HFFc6 (cell line): ENCODE measurements at regions not wholly inside any gene's neighbourhood (a gene's known extent, or its start where the extent isn't known, plus 50 kb on each side); places are given as distances from the start of the nearest gene placed in this dataset.

Experiments
- DNase-seq: peaks from one replicate; pipeline ENCODE4 v3.0.0-alpha.2; 2018
- H3K27ac Mint-ChIP-seq: 2 replicates; pipeline ENCODE4 v1.8.0; 2020; ENCODE audit warnings: mild to moderate bottlenecking, mixed read lengths
- H3K27me3 Mint-ChIP-seq: 2 replicates; pipeline ENCODE4 v1.8.0; 2021; ENCODE audit warnings: mild to moderate bottlenecking, moderate library complexity, mixed read lengths; ENCODE audit not compliant: insufficient read depth
- H3K36me3 Mint-ChIP-seq: 2 replicates; pipeline ENCODE4 v1.8.0; 2021; ENCODE audit warnings: low read depth, mixed read lengths
- H3K4me1 Mint-ChIP-seq: 2 replicates; pipeline ENCODE4 v1.8.0; 2020; ENCODE audit warnings: low read depth, mixed read lengths
- H3K4me3 Mint-ChIP-seq: 2 replicates; pipeline ENCODE4 v1.8.0; 2020; ENCODE audit warnings: mild to moderate bottlenecking, moderate library complexity, mixed read lengths
- H3K9me3 Mint-ChIP-seq: 2 replicates; pipeline ENCODE4 v1.8.0; 2020; ENCODE audit warnings: mild to moderate bottlenecking, mixed read lengths
- TF ChIP-seq, protein P1 (sequence below): fragments of 200-600 bp; sonication (generic); IDR thresholded peaks from 2 replicates; pipeline ENCODE4 v1.5.0; 2021; ENCODE audit warnings: antibody characterized with exemption, mild to moderate bottlenecking

DNA sequence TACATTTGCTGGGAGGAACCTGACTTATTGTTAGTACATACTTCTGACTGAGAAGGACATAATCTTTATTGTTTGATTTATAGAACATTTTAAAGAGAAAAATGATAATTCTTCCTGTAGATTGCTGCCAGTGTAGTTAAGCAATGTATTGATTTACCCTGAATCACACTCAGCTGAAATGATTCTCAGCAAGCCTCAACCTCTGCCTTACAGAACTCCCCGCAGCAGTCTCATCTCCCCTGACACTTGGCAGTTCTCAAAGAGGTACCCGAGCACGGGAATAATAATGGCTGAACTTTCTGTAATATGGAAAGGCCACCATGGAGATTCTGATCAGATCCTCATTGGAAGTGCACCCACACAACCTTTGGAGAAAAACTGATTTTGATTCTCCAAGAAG lies 74.9 kb upstream of the RFX3 start:
- TF ChIP-seq, protein P1, sequence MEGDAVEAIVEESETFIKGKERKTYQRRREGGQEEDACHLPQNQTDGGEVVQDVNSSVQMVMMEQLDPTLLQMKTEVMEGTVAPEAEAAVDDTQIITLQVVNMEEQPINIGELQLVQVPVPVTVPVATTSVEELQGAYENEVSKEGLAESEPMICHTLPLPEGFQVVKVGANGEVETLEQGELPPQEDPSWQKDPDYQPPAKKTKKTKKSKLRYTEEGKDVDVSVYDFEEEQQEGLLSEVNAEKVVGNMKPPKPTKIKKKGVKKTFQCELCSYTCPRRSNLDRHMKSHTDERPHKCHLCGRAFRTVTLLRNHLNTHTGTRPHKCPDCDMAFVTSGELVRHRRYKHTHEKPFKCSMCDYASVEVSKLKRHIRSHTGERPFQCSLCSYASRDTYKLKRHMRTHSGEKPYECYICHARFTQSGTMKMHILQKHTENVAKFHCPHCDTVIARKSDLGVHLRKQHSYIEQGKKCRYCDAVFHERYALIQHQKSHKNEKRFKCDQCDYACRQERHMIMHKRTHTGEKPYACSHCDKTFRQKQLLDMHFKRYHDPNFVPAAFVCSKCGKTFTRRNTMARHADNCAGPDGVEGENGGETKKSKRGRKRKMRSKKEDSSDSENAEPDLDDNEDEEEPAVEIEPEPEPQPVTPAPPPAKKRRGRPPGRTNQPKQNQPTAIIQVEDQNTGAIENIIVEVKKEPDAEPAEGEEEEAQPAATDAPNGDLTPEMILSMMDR = no peak
- DNase-seq = no peak
- peaks cover 6% of the 10 kb centered on the region for H3K27me3 Mint-ChIP-seq
- H3K4me3 Mint-ChIP-seq = no peak overlapping the region
- no peaks in the 10 kb centered on the region for H3K9me3 Mint-ChIP-seq
- H3K27ac Mint-ChIP-seq = no peak overlapping the region
- H3K4me1 Mint-ChIP-seq = no peaks in the 10 kb centered on the region
- no peaks in the 10 kb centered on the region for H3K36me3 Mint-ChIP-seq

DNA sequence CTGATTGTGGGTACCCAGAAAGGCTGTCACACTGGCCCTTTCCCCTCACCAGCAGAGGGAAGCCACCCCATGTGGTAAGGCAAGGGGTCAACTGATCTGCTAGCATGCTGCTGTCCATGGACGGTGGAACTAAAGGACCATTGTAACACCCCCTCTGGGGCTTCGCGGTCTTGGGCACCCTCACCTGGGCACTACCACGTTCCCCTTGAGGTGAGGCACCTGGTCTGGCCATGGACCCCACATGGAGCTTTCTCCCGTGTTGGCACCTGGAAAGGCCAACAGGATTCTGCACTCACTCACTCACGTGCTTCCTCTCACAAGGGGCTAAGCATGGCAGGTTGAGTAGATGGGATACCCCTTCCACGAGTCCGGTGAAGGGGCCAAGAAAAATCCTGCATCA lies 72.0 kb upstream of the RFX3 start:
- no peaks in the 10 kb centered on the region; the same call in 1 of the 2 replicates for H3K27me3 Mint-ChIP-seq
- no peaks in the 10 kb centered on the region for H3K9me3 Mint-ChIP-seq
- no peaks in the 10 kb centered on the region for H3K4me1 Mint-ChIP-seq
- no peaks in the 10 kb centered on the region for H3K36me3 Mint-ChIP-seq
- no peak overlapping the region for H3K4me3 Mint-ChIP-seq
- DNase-seq = no peak
- no peak overlapping the region for H3K27ac Mint-ChIP-seq
- TF ChIP-seq, protein P1 = no peak

DNA sequence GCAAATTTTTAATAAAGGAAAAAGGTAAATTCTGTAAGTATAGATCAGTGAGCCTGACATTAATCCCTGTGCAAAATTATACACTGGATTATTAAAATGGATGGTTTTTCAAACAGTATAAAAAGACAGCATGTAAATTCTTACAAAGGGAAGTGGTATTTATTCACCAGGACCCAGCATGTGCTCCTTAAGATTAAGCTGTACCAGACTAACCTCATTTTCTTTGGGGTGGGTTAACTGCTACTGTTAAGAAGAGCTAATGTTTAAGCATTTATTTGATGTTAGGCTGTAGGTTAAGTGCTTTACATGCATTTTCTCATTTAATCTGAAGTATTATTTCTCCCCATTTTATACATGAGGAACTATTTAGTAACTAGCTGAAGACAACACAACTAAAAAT lies 60.3 kb upstream of the RFX3 start:
- H3K27me3 Mint-ChIP-seq = peaks cover 2% of the 10 kb centered on the region; the same call in 1 of the 2 replicates
- H3K4me3 Mint-ChIP-seq = no peak overlapping the region
- H3K9me3 Mint-ChIP-seq = peaks cover 8% of the 10 kb centered on the region
- 0 out of 2 replicates have a peak, but pooled peaks cover 4% of the 10 kb centered on the region for H3K36me3 Mint-ChIP-seq
- no peak for DNase-seq
- TF ChIP-seq, protein P1 = no peak
- H3K4me1 Mint-ChIP-seq = no peaks in the 10 kb centered on the region
- no peak overlapping the region for H3K27ac Mint-ChIP-seq

DNA sequence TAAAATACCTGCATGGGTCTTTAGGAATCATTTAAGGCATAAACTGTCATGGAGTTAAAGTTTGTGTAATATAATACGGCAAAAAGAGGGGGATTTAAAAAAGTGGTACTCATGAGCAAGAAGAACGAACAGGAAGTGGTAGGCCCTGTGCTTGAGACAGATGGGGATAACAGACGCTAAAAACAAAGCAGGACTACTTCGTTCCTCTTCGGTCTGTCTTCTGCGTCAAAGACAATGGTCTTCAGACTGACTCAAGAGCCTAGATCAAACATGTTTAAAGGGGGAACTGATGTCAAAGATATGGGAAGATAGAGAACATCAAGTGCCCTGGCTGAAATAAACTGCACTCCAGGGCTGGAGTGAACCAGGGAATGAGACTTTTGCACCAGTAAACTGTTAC lies 59.8 kb upstream of the RFX3 start:
- no peak overlapping the region for H3K27ac Mint-ChIP-seq
- no peaks in the 10 kb centered on the region for H3K27me3 Mint-ChIP-seq
- H3K36me3 Mint-ChIP-seq = no peaks in the 10 kb centered on the region
- peaks cover 5% of the 10 kb centered on the region; the same call in 1 of the 2 replicates for H3K9me3 Mint-ChIP-seq
- TF ChIP-seq, protein P1 = no peak
- H3K4me1 Mint-ChIP-seq = no peaks in the 10 kb centered on the region
- no peak overlapping the region for H3K4me3 Mint-ChIP-seq
- no peak for DNase-seq

DNA sequence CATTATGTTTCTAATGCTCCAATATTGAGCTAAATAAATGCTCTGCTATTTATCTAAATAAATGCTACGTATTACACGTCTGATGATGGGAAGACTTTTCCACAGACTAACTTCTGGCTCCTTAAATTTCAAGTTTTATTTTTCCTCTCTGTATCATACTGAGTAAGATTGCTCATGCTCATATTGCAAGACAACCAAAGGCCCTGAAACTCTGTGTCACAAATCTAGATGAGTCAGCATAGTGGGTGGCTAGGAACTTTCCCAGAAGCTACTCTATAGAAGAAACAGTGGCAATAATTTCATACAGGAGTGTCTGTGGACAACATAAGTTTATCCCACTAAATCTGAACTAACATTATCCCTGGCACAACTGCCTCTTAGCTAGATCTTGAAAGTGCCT lies 53.0 kb upstream of the RFX3 start:
- TF ChIP-seq, protein P1 = no peak
- peak; percentile 33 for DNase-seq
- Mint-ChIP-seq H3K27me3 (no peaks in the 10 kb centered on the region), H3K27ac (no peak overlapping the region), H3K36me3 (no peaks in the 10 kb centered on the region), H3K4me3 (no peak overlapping the region), H3K9me3 (peaks cover 5% of the 10 kb centered on the region; the same call in 1 of the 2 replicates), H3K4me1 (no peaks in the 10 kb centered on the region; the same call in 1 of the 2 replicates)

DNA sequence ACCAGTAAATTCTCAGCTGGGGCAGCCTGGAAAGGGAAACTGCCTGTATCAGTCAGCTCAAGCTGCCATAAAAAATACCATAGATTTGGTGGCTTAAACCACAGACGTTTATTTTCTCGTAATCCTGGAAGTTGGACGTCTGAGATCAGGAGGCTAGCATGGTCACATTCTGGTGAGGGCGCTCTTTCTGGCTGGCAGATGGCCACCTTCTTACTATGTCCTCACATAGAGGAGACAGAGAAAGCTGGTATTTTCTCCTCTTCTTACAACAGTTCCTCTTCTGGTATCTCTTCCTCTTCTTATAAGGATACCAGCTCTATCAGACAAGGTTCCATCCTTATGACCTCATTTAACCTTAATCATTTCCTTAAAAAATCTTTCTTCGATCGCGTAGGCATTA lies 50.5 kb upstream of the RFX3 start:
- H3K4me3 Mint-ChIP-seq = no peak overlapping the region
- no peak overlapping the region for H3K27ac Mint-ChIP-seq
- no peaks in the 10 kb centered on the region; the same call in 1 of the 2 replicates for H3K4me1 Mint-ChIP-seq
- no peak for DNase-seq
- H3K27me3 Mint-ChIP-seq = no peaks in the 10 kb centered on the region
- H3K36me3 Mint-ChIP-seq = no peaks in the 10 kb centered on the region
- no peaks in the 10 kb centered on the region; the same call in 1 of the 2 replicates for H3K9me3 Mint-ChIP-seq
- TF ChIP-seq, protein P1 = no peak
